ENCODE measurements at regions not wholly inside any gene's neighbourhood (a gene's known extent, or its start where the extent isn't known, plus 50 kb on each side); places are given as distances from the start of the nearest gene placed in this dataset.

GRCh38 chr5:143716881-143717280 lies 95.1 kb upstream of the HMHB1 start:
- Histone ChIP-seq H3K4me2 (ENCODE audit: low read depth, low read length) (no peak overlapping the region), H3K27ac (ENCODE audit: low read length) (no peak overlapping the region)
- no peak for DNase-seq

DNA sequence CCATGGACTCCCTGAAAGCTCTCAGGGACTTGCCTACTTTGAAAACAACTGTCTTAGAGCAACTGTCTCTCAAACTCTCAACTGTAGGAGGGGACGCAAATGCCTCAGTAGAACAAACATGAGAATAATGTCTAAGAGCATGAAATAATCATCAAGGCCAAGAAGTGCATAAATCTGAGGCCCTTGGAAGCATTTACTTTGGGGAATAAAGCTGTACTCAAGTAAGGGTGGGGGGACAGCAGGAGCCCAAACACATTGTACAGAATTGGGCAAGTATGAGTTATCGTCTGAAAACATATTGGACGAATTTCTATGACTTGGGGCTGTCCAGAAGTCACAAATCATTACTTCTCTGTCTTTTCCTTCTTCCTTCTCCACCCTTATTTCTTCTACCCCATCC lies 96.3 kb upstream of the HMHB1 start:
- no peak overlapping the region for H3K9ac ChIP-seq (ENCODE audit: low read length)

More at GRCh38 chr5:143716881-143717280, 95.1 kb upstream of the HMHB1 start:
- Histone ChIP-seq H3K79me2 (ENCODE audit: low read length) (no peaks in the 10 kb centered on the region), H4K20me1 (ENCODE audit: insufficient read depth, low read length) (no peaks in the 10 kb centered on the region), H3K27me3 (replicated peaks; ENCODE audit: insufficient read depth, low read length) (no peaks in the 10 kb centered on the region), H3K36me3 (replicated peaks; ENCODE audit: insufficient read depth, low read length) (no peaks in the 10 kb centered on the region), H2AFZ (ENCODE audit: low read length) (no peak overlapping the region), H3K9ac (ENCODE audit: low read length) (no peak overlapping the region), H3K9me2 (replicated peaks; ENCODE audit: insufficient read depth, low read length) (no peaks in the 10 kb centered on the region), H3K4me3 (ENCODE audit: low read length) (no peak overlapping the region), H3K9me3 (replicated peaks; ENCODE audit: insufficient read depth, low read length) (no peaks in the 10 kb centered on the region), H3F3A (ENCODE audit: insufficient read depth, low read length) (no peaks in the 10 kb centered on the region), H3K4me1 (ENCODE audit: low read length) (no peaks in the 10 kb centered on the region)
- TF ChIP-seq, protein P1, sequence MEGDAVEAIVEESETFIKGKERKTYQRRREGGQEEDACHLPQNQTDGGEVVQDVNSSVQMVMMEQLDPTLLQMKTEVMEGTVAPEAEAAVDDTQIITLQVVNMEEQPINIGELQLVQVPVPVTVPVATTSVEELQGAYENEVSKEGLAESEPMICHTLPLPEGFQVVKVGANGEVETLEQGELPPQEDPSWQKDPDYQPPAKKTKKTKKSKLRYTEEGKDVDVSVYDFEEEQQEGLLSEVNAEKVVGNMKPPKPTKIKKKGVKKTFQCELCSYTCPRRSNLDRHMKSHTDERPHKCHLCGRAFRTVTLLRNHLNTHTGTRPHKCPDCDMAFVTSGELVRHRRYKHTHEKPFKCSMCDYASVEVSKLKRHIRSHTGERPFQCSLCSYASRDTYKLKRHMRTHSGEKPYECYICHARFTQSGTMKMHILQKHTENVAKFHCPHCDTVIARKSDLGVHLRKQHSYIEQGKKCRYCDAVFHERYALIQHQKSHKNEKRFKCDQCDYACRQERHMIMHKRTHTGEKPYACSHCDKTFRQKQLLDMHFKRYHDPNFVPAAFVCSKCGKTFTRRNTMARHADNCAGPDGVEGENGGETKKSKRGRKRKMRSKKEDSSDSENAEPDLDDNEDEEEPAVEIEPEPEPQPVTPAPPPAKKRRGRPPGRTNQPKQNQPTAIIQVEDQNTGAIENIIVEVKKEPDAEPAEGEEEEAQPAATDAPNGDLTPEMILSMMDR (IDR thresholded peaks at IDR 0.05; ENCODE audit: low read length) = no peak
- no peak for TF ChIP-seq EZH2phosphoT487 (IDR thresholded peaks at IDR 0.05; ENCODE audit: low read length)

DNA sequence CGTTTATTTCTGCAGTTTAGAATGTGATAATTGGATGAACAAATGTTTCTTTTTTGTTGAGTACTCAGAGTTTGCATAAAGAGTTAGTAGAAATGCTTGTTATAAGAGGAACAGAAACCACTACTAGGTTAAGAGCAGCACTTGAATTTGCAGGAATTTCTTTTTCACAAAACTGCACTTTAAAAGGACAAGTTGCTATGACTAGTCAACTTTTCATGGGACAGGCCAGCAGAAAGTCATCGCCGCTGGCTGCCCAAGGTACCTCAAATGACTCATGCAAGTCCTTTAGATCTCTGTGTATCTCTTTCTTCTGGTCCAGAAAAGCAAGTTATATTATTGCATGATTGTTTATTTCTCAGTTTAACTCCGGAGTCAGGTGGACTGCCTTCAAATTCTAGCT lies 97.3 kb upstream of the HMHB1 start:
- Histone ChIP-seq H2AFZ (ENCODE audit: low read length) (no peak overlapping the region), H3K79me2 (ENCODE audit: low read length) (no peaks in the 10 kb centered on the region), H3F3A (ENCODE audit: insufficient read depth, low read length) (no peaks in the 10 kb centered on the region), H3K27ac (ENCODE audit: low read length) (no peak overlapping the region), H3K9ac (ENCODE audit: low read length) (no peak overlapping the region), H3K9me3 (replicated peaks; ENCODE audit: insufficient read depth, low read length) (no peaks in the 10 kb centered on the region), H4K20me1 (ENCODE audit: insufficient read depth, low read length) (no peaks in the 10 kb centered on the region), H3K4me1 (ENCODE audit: low read length) (no peaks in the 10 kb centered on the region), H3K9me2 (replicated peaks; ENCODE audit: insufficient read depth, low read length) (no peaks in the 10 kb centered on the region), H3K4me2 (ENCODE audit: low read depth, low read length) (no peak overlapping the region), H3K4me3 (ENCODE audit: low read length) (no peak overlapping the region), H3K27me3 (replicated peaks; ENCODE audit: insufficient read depth, low read length) (no peaks in the 10 kb centered on the region), H3K36me3 (replicated peaks; ENCODE audit: insufficient read depth, low read length) (no peaks in the 10 kb centered on the region)
- DNase-seq = no peak
- TF ChIP-seq EZH2phosphoT487 (IDR thresholded peaks at IDR 0.05; ENCODE audit: low read length) = no peak
- TF ChIP-seq, protein P1 (IDR thresholded peaks at IDR 0.05; ENCODE audit: low read length) = no peak
- TF ChIP-seq EZH2 (optimal IDR thresholded peaks at IDR 0.05; ENCODE audit: low read depth, low read length) = no peak

More for the DNA sequence above, 96.3 kb upstream of the HMHB1 start:
- no peaks in the 10 kb centered on the region for H3K27me3 ChIP-seq (replicated peaks; ENCODE audit: insufficient read depth, low read length)
- H3K27ac ChIP-seq (ENCODE audit: low read length) = no peak overlapping the region
- H3K4me1 ChIP-seq (ENCODE audit: low read length) = no peaks in the 10 kb centered on the region
- no peaks in the 10 kb centered on the region for H3K79me2 ChIP-seq (ENCODE audit: low read length)
- TF ChIP-seq EZH2phosphoT487 (IDR thresholded peaks at IDR 0.05; ENCODE audit: low read length) (no peak), EZH2 (optimal IDR thresholded peaks at IDR 0.05; ENCODE audit: low read depth, low read length) (no peak)
- TF ChIP-seq, protein P1 (IDR thresholded peaks at IDR 0.05; ENCODE audit: low read length) = no peak
- H2AFZ ChIP-seq (ENCODE audit: low read length) = no peak overlapping the region
- no peaks in the 10 kb centered on the region for H3F3A ChIP-seq (ENCODE audit: insufficient read depth, low read length)
- H3K4me2 ChIP-seq (ENCODE audit: low read depth, low read length) = no peak overlapping the region
- no peaks in the 10 kb centered on the region for H3K36me3 ChIP-seq (replicated peaks; ENCODE audit: insufficient read depth, low read length)
- no peak overlapping the region for H3K4me3 ChIP-seq (ENCODE audit: low read length)
- no peaks in the 10 kb centered on the region for H4K20me1 ChIP-seq (ENCODE audit: insufficient read depth, low read length)
- H3K9me2 ChIP-seq (replicated peaks; ENCODE audit: insufficient read depth, low read length) = no peaks in the 10 kb centered on the region
- H3K9me3 ChIP-seq (replicated peaks; ENCODE audit: insufficient read depth, low read length) = no peaks in the 10 kb centered on the region
- DNase-seq = no peak

All from MM.1S (cell line).